ENCODE measurements at regions not wholly inside any gene's neighbourhood (a gene's known extent, or its start where the extent isn't known, plus 50 kb on each side); places are given as distances from the start of the nearest gene placed in this dataset.

GRCh38 chr15:95910643-95911212, 419.8 kb upstream of the NR2F2 start:
- DNase-seq: no peak

- DNase-seq: no peak
Measured at GRCh38 chr15:95911570-95912279, 418.8 kb upstream of the NR2F2 start.

GRCh38 chr15:95912280-95912625, 418.2 kb upstream of the NR2F2 start:
- no peak for DNase-seq

GRCh38 chr15:95912728-95913127, 417.8 kb upstream of the NR2F2 start:
- no peak for DNase-seq

- no peak for DNase-seq
Measured at GRCh38 chr15:95916568-95916967, 413.9 kb upstream of the NR2F2 start.

- DNase-seq: no peak
Measured at GRCh38 chr15:95918525-95918924, 412.0 kb upstream of the NR2F2 start.

- DNase-seq: no peak
Measured at GRCh38 chr15:95919460-95919859, 411.0 kb upstream of the NR2F2 start.

GRCh38 chr15:95921404-95921803, 409.1 kb upstream of the NR2F2 start:
- no peak for DNase-seq

GRCh38 chr15:95922431-95922830, 408.1 kb upstream of the NR2F2 start:
- DNase-seq: no peak

GRCh38 chr15:95923792-95924191, 406.7 kb upstream of the NR2F2 start:
- no peak for DNase-seq

GRCh38 chr15:95928822-95929221, 401.7 kb upstream of the NR2F2 start:
- DNase-seq: no peak

GRCh38 chr15:95929232-95929846, 401.2 kb upstream of the NR2F2 start:
- no peak for DNase-seq

GRCh38 chr15:95930659-95931375, 399.7 kb upstream of the NR2F2 start:
- no peak for DNase-seq

GRCh38 chr15:95931619-95932018, 398.9 kb upstream of the NR2F2 start:
- no peak for DNase-seq

- no peak for DNase-seq
Measured at GRCh38 chr15:95932141-95932540, 398.4 kb upstream of the NR2F2 start.

GRCh38 chr15:95932676-95933075, 397.8 kb upstream of the NR2F2 start:
- DNase-seq: no peak

- no peak for DNase-seq
Measured at GRCh38 chr15:95935852-95936251, 394.6 kb upstream of the NR2F2 start.

GRCh38 chr15:95937128-95937528, 393.4 kb upstream of the NR2F2 start:
- no peak for DNase-seq

- no peak for DNase-seq
Measured at GRCh38 chr15:95940431-95940985, 390.0 kb upstream of the NR2F2 start.

- DNase-seq: no peak
Measured at GRCh38 chr15:95944193-95944592, 386.3 kb upstream of the NR2F2 start.

GRCh38 chr15:95944661-95945255, 385.7 kb upstream of the NR2F2 start:
- DNase-seq: no peak

GRCh38 chr15:95946241-95946640, 384.3 kb upstream of the NR2F2 start:
- DNase-seq: no peak

- DNase-seq: no peak
Measured at GRCh38 chr15:95946926-95947325, 383.6 kb upstream of the NR2F2 start.
